Activated B cell treated with CpG ODN at 0.5 μM for 24 hours (primary cell): ENCODE measurements at regions not wholly inside any gene's neighbourhood (a gene's known extent, or its start where the extent isn't known, plus 50 kb on each side); places are given as distances from the start of the nearest gene placed in this dataset.

Source experiments
- ATAC-seq: fragments of 200-7000 bp; cut with Tn5 transposase; one replicate; pipeline ENCODE4 v1.10.0; 2021; ENCODE audit warnings: low read depth, mild to moderate bottlenecking, moderate library complexity
- CTCF ChIA-PET: fragments of 350-600 bp; sonication (Branson Sonifier 250); formaldehyde crosslinking; loops from one replicate; lab custom pipeline; 2021; ENCODE audit warnings: antibody characterized with exemption; lab: Charles Lee
- POLR2A ChIA-PET: fragments of 350-600 bp; sonication (Branson Sonifier 250); formaldehyde crosslinking; loops from one replicate; lab custom pipeline; 2021; ENCODE audit warnings: antibody characterized with exemption; lab: Charles Lee
- DNase-seq: peaks from one replicate; pipeline ENCODE4 v3.0.0; 2022
- H3K27ac Mint-ChIP-seq: one replicate; pipeline ENCODE4 v1.8.0; 2020; ENCODE audit warnings: mixed read lengths
- H3K27me3 Mint-ChIP-seq: one replicate; pipeline ENCODE4 v1.8.0; 2021; ENCODE audit warnings: mixed read lengths
- H3K36me3 Mint-ChIP-seq: one replicate; pipeline ENCODE4 v1.8.0; 2021; ENCODE audit warnings: low read depth, mixed read lengths
- H3K4me1 Mint-ChIP-seq: one replicate; pipeline ENCODE4 v1.8.0; 2021; ENCODE audit warnings: mixed read lengths
- H3K4me3 Mint-ChIP-seq: one replicate; pipeline ENCODE4 v1.8.0; 2020; ENCODE audit warnings: mild to moderate bottlenecking, mixed read lengths
- H3K9me3 Mint-ChIP-seq: one replicate; pipeline ENCODE4 v1.8.0; 2020; ENCODE audit warnings: mixed read lengths
- CTCF ChIP-seq: fragments of 200-600 bp; IDR thresholded peaks from one replicate; pipeline ENCODE4 v1.8.0; 2022; ENCODE audit warnings: antibody characterized with exemption, mild to moderate bottlenecking
- intact Hi-C: fragments of 100-400 bp; cut with micrococcal nuclease; formaldehyde crosslinking; loops from one replicate; pipeline ENCODE4 v1.15.1; 2024

DNA sequence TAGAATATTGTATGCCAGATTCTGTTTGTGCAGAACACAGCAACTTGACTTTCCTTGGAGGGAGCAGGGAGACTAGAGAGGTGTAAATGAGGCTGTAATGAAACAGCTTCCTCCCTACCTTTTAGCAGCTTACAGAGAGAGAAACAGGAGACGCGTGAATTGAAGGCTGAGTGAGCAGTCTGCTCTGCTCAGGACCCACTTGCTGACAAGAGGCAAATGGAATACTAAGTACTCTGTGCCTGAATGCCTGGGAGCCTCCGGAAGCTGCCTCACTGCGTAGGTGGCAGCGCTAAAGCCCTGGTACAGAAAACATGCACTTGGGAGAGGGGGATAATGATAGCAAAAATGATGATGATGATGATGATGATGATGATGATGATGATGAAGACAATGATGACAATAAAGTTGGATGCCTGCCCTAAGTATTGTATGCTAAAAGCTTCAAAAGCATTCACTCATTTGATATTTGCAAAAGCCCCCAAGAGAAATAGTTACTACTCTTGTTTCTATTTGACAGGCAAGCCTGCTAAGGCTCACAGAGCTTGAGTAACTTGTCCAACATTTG lies 548.9 kb downstream of the NTRK3 start:
- ChIA-PET POLR2A (no interaction called here), CTCF (interaction anchor here (0.6 kb wide), 1 partner anchor 16 kb away, joined by 3 read pairs; no protein-coding TSS in a partner anchor)
- H3K4me3 Mint-ChIP-seq = no peak overlapping the region
- intact Hi-C loops = no loop called here
- H3K27ac Mint-ChIP-seq = no peak overlapping the region
- DNase-seq = no peak
- H3K27me3 Mint-ChIP-seq = no peaks in the 10 kb centered on the region
- no peak for TF ChIP-seq CTCF
- no peak for ATAC-seq
- no peaks in the 10 kb centered on the region for H3K36me3 Mint-ChIP-seq
- no peaks in the 10 kb centered on the region for H3K4me1 Mint-ChIP-seq
- no peaks in the 10 kb centered on the region for H3K9me3 Mint-ChIP-seq

GRCh38 chr15:87707071-87707470 lies 549.5 kb downstream of the NTRK3 start:
- DNase-seq = no peak
- Mint-ChIP-seq H3K36me3 (no peaks in the 10 kb centered on the region), H3K27me3 (no peaks in the 10 kb centered on the region), H3K9me3 (no peaks in the 10 kb centered on the region), H3K4me3 (no peak overlapping the region), H3K4me1 (no peaks in the 10 kb centered on the region), H3K27ac (no peak overlapping the region)
- ChIA-PET POLR2A (no interaction called here), CTCF (no interaction called here)
- intact Hi-C loops = no loop called here
- no peak for TF ChIP-seq CTCF
- no peak for ATAC-seq

DNA sequence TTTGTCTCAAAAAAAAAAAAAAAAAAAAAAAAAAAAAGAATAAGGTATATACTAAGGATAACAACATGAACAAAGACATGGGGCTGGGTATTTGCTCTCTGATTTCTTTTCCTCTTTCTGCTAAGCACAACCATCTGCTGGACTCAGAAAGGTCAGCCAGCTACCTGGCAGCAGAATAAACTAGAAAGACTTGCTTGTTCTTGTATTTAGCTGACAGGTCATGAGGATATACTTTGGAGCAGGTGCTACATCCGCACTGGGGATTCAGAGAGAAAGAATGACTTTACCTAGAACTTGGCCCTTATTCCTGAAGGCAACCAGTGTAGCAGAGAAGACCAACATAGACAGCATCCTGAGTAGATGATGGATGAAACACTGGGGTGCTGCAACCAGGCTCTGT lies 550.5 kb downstream of the NTRK3 start:
- POLR2A ChIA-PET = no interaction called here
- Mint-ChIP-seq H3K27me3 (no peaks in the 10 kb centered on the region), H3K4me1 (no peaks in the 10 kb centered on the region), H3K9me3 (no peaks in the 10 kb centered on the region), H3K27ac (no peak overlapping the region), H3K36me3 (no peaks in the 10 kb centered on the region), H3K4me3 (no peak overlapping the region)
- DNase-seq (no peak), ATAC-seq (no peak)
- no peak for TF ChIP-seq CTCF
- CTCF ChIA-PET = no interaction called here
- intact Hi-C loops = no loop called here

DNA sequence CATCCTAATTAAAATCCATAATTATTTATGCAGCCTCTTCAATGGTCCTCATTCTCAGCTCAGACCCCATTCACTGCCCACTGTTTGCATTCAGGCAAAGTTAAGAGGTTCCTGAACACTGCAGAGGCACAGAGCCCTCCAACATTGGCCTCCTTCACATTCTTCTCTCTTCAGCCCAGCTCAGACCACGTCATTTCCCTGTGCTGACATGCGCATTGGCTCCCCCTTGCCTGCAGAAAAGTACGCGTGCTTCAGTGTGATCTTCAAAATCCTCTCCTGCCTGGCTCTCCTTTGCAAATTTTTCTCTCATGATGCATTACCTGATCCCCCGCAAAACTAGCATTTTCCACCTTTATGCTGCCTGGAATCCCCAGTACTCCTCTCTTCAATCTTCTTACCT lies 552.3 kb downstream of the NTRK3 start:
- ChIA-PET CTCF (no interaction called here), POLR2A (no interaction called here)
- no peaks in the 10 kb centered on the region for H3K36me3 Mint-ChIP-seq
- no peaks in the 10 kb centered on the region for H3K4me1 Mint-ChIP-seq
- no peak overlapping the region for H3K4me3 Mint-ChIP-seq
- peaks cover 4% of the 10 kb centered on the region for H3K9me3 Mint-ChIP-seq
- ATAC-seq (no peak), DNase-seq (no peak)
- no peak for TF ChIP-seq CTCF
- no peaks in the 10 kb centered on the region for H3K27me3 Mint-ChIP-seq
- no peak overlapping the region for H3K27ac Mint-ChIP-seq
- intact Hi-C loops = no loop called here

DNA sequence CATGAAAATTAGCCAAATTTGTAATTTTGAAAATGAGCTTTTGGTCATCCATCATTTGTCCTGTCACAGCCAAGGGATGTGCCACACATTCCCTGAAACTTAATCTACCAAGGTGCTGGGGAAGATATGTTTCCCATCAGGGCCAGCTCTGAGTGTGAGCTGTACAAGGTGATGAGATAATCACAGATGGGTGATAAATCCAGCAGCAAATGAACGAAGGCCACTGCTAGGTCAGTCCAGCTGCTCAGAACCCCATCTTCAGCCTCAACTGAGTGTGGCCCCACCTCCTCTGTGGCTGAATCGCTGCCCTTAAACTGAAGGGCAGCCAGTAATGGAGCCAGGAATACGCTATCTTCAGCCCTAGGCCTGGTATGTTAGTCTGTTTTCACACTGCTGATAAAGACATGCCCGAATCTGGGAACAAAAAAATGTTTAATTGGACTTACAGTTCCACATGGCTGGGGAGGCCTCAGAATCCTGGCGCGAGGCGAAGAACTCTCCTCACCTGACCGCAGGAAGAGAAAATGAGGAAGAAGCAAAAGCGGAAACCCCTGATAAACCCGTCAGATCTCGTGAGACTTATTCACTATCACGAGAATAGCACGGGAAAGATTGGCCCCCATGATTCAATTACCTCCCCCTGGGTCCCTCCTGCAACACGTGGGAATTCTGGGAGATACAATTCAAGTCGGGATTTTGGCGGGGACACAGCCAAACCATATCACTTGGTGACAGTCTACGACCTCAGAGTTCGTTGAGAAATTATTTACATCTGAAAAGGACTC lies 553.0 kb downstream of the NTRK3 start:
- ChIA-PET CTCF (no interaction called here), POLR2A (no interaction called here)
- no peak overlapping the region for H3K27ac Mint-ChIP-seq
- H3K4me3 Mint-ChIP-seq = no peak overlapping the region
- peaks cover 4% of the 10 kb centered on the region for H3K9me3 Mint-ChIP-seq
- no peak for DNase-seq
- H3K27me3 Mint-ChIP-seq = no peaks in the 10 kb centered on the region
- no peaks in the 10 kb centered on the region for H3K36me3 Mint-ChIP-seq
- no peak for TF ChIP-seq CTCF
- no peaks in the 10 kb centered on the region for H3K4me1 Mint-ChIP-seq
- no peak for ATAC-seq
- intact Hi-C loops = no loop called here
